C4-2B (cell line): ENCODE measurements at regions not wholly inside any gene's neighbourhood (a gene's known extent, or its start where the extent isn't known, plus 50 kb on each side); places are given as distances from the start of the nearest gene placed in this dataset.

Experiments used
- ZFX ChIP-seq: fragments of 450-650 bp; IDR thresholded peaks from 2 replicates; pipeline ENCODE4 v1.6.1; 2017
- TF ChIP-seq, protein P1 (sequence below): fragments of 450-650 bp; conservative IDR thresholded peaks from 2 replicates; pipeline ENCODE4 v1.5.1; 2017; ENCODE audit warnings: mild to moderate bottlenecking

DNA sequence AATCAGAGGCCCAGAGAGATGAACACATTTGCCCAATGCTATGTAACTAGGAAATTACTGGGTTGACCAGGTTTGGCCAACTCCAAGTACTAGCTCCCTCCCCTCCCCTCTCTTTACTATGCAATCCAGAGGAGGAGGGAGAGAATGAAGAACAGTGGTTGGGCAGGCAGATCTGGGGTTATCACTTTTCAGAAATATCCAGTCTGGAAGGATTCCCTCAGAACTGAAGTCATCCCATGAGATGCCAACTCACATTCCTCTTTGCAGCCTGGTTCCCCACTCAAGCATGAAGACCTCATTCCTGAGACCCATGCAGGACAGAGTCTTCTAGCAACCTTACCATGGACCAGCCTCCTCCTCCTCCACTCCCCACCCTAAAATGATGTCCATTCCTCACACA, 201.1 kb downstream of the TLE3 start:
- TF ChIP-seq, protein P1, sequence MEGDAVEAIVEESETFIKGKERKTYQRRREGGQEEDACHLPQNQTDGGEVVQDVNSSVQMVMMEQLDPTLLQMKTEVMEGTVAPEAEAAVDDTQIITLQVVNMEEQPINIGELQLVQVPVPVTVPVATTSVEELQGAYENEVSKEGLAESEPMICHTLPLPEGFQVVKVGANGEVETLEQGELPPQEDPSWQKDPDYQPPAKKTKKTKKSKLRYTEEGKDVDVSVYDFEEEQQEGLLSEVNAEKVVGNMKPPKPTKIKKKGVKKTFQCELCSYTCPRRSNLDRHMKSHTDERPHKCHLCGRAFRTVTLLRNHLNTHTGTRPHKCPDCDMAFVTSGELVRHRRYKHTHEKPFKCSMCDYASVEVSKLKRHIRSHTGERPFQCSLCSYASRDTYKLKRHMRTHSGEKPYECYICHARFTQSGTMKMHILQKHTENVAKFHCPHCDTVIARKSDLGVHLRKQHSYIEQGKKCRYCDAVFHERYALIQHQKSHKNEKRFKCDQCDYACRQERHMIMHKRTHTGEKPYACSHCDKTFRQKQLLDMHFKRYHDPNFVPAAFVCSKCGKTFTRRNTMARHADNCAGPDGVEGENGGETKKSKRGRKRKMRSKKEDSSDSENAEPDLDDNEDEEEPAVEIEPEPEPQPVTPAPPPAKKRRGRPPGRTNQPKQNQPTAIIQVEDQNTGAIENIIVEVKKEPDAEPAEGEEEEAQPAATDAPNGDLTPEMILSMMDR: no peak
- no peak for TF ChIP-seq ZFX
